ENCODE measurements at regions not wholly inside any gene's neighbourhood (a gene's known extent, or its start where the extent isn't known, plus 50 kb on each side); places are given as distances from the start of the nearest gene placed in this dataset.

GRCh38 chr16:55138298-55138697 is 185.7 kb upstream of the IRX6 start:
- no peak for TF ChIP-seq CTCF (IDR thresholded peaks at IDR 0.05)
- TF ChIP-seq EZH2 (IDR thresholded peaks at IDR 0.05; ENCODE audit: borderline replicate concordance, insufficient read depth, low read depth, low read length, poor library complexity, severe bottlenecking) = no peak
